Left forelimb (tissue), 1 donor: ENCODE measurements at regions not wholly inside any gene's neighbourhood (a gene's known extent, or its start where the extent isn't known, plus 50 kb on each side); places are given as distances from the start of the nearest gene placed in this dataset.

ENCODE experiments used
- DNase-seq: peaks from one replicate; pipeline ENCODE4 v3.0.0-alpha.2; 2018; ENCODE audit warnings: low spot score

DNA sequence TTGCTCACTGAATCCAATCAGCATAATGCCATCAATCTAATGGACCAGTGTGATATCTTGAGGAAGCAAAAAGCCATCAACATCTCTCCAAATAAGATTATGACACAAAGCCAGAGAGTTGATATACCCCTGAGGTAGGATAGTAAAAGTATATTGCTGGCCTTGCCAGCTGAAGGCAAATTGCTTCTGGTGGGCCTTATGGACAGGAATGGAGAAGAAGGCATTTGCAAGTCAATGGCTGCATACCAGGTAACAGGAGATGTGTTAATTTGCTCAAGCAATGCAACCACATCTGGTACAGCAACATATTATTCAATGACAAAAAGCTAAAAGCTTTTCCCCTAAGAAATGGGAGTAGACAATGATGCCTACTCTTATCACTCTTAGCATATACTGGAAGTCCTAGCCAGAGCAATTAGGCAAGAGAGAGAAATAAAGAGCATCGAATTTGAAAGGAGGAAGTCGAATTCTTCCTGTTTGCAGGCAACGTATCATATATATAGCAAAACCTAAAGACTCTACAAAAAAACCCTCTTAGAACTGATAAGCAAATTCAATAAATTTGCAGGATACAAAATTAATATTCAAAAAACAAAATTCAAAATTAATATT, 216.1 kb upstream of the RASA1 start:
- no peak for DNase-seq

DNA sequence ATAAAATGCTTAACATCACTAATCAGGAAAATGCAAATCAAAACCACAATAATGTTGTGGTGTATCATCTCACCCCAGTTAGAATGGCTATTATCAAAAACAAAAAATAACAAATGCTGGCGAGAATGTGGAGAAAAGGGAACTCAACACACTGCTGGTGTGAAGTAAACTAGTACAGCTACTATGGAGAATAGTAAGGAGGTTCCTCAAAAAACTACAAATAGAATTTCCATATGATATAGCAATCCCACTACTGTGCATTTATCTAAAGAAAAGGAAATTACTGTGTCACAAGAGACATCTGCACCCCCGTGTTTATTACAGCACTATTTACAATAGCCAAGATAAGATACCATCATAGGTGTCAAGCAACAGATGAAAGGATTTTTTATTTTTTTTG, 214.5 kb upstream of the RASA1 start:
- no peak for DNase-seq

DNA sequence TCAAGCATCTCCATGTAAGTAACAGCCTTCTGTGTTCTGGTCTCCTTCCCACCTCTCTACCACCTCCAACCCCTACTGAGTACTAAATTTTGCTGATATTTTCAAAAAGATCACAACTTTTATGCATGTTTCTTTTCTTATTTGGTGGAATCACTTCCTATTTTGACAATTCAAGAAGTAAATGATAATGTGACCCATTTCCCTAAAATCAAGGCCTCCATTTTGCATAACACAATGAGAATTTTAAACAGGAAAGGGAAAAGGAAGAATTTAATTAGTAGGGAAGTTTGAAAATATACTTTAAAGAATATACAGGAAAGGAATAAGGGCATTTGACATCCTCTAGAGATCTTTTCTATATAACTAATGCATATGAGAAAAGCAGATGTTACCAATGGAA, 212.9 kb upstream of the RASA1 start:
- no peak for DNase-seq

DNA sequence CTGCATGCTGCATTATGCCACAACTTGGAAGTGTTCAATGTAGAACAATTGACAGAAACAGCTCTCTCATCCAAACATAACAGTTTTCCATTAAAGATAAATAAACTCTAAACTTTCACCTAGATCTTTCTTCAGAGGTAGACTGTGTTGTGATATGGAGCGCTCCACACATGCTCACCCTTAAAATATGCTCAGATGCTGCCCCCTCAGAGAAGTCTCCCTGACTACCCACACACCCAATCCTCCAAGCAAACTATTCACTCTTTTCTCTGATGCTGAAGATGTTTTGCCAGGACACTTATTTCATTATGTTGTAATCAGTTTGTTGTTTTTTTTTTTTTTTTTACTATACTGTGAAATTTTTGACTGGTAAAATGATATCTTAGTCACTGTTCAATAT, 206.6 kb upstream of the RASA1 start:
- DNase-seq, result no peak

DNA sequence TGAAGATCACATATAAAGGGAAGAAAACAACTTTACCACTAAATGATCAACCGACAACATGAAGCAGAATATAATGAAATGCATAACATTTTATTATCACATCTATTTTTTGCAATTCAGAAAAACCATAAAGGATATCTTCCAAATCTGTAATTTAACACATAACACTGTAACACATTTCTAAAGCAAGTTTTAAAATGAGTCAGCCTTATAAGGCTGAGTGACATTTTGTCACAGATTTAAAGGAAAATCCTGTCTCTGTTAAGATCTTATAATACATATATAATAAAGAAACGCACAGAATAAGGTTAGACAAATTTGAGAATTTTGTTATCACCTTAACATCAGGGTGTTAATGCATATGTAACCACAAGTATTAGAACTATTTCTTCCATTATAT, 198.4 kb upstream of the RASA1 start:
- no peak for DNase-seq

DNA sequence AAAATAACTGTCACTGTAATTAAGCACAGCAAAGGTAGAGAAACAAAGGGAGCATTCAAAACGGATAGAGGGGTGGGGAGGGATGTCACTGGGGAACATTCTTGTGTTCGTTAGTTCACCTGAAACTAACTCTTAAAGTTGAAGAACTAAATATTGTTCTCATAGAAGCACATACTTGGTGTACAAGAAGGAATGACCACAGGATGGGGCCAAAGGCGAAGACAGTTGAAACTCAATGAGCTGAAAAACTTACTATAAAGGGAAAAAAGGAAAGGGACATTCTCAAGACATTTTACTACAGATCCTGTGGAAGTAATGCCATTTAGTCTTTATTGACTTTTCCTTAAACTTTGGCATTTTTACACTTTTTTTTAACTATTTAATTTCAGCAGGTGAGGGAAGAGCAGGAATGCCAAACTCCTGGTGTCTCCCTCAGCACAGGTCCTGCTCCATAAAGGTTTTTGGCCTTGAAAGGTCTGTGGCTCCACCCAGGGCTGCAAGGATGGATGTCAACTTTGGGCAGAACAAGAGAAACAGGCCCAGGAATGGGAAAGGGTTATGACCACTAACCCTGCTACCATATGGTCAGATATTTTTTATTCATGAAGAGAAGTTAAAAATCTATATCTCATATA, 197.6 kb upstream of the RASA1 start:
- no peak for DNase-seq

DNA sequence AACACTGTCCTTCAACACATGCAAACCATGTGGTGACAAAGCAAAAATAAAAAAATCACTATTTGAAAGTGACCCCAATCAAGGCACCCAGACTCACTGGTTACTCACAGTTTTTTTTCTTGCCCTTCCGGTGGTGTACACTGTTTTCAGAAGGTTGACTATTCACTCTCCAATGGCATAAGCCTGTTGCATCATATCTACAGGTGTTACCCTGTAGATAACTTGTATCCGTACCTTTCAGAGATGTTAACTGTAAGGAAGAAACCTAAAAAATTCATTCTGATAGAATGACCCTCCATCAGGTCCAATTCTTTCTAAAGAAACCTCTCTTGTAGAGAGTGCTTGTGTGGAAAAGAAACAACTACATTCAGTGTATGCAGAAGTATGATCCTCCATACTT, 193.6 kb upstream of the RASA1 start:
- DNase-seq, result no peak

DNA sequence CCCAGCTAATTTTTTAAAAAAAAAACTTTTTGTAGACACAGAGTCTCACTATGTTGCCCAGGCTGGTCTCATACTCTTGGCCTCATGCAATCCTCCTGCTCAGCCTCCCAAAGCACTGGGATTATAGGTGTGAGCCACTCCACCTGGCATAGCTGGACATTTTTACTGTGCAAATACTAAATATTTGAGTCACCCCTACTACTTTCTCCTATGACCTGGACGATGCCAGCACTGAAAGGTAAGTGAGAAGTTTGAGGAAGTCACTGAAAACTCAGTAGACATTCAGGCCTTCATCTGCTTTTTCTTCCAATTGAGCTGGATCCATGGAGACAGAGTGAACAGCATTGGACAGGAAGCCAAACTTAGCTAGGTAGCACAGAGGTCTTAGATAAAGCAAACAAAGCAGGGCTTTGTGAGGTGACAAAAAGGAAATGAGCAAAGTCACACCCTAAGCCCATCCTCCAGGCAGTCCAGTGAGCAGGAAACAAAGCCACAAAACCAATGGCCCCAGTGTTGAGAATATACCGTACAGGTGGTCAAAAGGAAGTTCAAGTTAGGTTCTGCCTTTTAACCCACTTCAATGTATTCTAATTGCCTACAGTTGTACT, 192.6 kb upstream of the RASA1 start:
- DNase-seq, result no peak

DNA sequence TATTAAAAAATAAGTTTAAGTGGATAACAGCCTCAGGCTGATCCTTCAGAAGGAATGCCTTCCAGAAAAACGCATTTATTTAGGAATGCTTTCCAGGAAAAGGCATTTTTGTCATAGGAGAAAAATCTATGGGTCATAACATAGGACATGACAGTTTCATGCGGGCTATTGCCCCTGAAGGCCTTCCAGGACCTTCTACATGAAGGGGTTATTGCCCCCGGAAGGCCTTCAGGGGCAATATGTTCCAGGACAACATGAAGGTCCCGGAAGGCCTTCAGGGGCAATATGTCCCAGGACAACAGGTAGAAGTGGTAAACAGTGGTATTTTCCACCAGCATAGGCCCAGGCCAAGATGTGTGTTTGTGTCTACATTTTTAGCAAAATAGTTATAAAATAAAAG, 191.3 kb upstream of the RASA1 start:
- no peak for DNase-seq

DNA sequence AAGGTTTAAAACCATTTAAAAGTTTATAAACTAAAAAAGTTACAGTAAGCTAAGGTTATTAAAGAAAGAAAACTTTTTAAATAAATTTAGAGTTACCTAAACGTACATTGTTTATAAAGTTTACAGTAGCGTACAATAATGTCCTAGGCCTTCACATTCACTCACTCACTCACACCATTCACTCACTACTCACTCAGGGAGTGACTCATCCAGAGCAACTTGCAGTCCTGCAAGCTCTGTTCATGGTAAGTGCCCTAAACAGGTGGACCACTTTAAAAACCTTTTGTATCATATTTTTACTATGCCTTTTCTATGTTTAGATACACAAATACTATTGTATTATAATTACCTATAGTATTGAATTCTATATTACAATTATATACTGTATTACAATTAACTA, 190.8 kb upstream of the RASA1 start:
- DNase-seq, result no peak

DNA sequence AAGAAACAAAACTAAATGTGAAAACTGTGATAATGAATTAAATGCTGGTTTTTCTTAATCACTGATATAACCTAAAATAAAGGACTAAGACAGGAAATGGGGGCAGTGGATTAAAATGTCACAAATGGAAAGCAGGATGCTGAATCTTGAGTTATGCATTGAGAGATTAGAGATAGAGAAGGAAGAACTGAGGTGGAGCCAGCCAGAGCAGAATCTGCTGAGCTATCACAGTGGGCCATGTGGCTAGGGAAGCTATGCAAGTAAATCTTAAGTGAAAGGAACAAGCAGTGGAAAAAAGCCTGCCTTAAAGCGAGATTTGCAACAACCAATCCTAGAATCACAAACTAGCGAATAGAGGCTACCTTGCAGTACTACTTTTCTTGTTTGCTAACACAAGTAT, 188.5 kb upstream of the RASA1 start:
- DNase-seq, result no peak

DNA sequence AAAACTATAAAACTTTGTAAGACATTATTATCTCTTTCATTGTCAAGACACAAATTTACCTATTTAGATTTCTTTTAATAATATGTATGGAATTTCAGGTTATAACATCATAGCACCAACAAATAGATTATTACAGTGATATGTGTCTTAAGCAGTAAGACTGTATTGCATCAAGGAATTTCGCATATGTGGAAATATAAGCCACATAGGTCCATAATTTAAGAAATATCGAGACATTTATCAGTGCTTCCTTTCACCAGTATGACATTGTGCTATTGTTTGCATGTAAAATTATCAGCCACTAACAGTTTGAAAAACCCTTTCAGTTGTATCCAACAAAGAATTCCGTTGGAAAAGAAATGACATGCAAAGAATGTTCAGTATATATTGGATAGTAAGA, 186.7 kb upstream of the RASA1 start:
- no peak for DNase-seq

DNA sequence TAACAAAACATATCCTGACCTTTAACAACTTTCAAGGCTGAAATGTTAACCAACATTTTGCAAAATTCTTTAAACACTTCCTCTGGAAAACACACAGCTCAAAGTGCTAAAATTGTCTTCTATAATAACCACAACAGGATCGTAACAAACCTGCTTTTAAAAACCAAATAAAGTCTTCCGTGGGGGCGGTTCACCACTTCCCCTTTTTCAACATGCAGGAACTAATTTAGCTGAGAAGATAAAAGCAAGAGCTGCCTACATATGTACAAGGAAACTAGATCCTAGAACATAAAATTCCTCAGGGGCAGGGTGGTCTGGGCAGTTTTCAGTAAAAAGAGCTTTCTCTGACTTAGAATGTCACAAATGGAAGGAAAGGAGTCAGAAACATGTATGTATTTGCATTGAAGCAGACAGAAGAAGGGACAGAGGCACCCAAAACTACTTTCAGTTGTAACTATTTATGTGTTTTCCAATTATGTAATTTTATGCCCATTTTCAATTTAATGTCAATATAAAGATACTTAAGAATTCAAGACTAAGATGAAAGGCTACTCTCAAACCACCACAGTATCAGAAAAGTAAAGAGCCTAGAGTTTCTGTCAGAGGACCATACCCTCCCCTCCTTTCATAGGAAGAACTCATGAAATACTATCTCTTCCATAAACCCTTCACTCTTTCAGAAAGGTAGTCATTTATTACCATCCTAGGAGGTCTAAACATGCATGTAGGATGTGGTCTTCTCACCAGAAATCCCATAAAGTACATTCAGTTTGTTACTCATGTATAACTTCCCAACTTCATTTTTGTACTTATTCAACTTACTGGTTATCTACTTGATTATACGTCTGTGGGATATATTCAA, 185.9 kb upstream of the RASA1 start:
- no peak for DNase-seq

DNA sequence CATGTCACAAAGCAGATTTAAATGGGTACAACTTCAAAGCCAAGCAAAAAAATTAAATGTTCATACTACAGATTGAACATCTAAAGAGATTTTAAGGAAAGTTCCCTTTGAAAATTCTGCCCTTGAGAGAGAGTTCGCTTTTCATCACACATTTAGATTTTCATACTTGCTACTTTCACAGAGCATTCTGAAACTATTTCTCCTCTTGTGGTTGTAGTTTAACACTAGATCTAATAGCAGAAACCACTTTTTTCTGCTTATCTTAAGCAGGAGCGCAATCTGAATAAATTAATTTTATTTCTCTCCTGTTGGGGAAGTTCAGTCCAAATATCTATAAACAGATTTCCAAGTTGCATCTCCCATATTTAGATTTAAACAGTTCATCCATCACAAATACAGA, 173.3 kb upstream of the RASA1 start:
- DNase-seq, result no peak

DNA sequence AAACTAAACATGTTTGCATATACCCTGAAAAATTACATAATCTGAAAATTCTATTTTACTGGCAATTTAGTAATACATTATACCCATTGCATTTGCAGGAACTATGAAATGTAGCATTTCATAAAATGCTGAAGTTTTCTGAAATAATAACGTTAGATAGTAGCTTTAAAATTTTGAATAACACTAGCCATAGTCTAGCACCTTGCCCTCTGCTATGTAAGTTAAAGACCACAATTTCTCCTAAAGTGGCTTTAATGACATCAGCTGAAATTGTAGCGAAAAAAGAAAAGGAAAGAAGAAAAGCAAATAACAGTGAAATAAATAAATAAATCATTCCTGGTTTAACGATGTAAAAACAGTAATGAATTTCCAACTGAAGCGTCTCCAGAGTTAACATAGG, 172.8 kb upstream of the RASA1 start:
- no peak for DNase-seq

DNA sequence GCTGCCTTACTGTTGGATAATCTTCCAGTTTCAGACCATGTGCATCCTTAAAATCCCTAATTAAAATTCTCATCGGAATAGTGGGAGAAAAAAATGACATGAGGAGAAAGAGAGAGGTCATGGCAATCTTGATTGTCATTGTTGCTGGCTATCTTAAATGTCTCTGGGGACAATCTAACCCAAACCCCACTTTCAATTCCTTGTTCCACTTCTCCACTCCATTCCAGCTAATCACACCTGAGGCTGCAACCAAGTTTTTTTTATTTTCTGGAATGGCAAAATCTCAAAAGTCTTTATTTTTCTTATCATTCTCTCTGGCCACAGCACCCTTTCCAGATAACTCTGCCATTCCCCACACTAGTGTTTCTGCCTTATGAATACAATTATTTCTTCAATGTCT, 171.9 kb upstream of the RASA1 start:
- no peak for DNase-seq

DNA sequence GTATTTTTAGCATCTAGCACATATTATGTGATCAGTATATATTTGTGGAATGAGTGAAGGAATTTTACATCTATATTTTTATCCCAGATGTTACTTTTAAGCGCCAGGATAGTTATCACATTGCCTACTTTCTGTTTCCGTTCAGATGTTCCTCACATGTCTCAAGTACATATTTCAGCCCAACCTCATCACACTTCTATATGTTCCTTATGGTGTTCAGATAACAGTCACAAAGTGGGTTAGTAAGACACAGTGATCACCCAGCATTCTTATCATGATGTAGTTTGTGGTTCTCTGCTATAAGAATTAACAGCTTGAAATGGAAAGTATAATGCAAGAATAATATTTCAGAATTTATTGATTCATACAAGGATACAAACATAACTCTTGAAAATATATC, 170.0 kb upstream of the RASA1 start:
- no peak for DNase-seq

DNA sequence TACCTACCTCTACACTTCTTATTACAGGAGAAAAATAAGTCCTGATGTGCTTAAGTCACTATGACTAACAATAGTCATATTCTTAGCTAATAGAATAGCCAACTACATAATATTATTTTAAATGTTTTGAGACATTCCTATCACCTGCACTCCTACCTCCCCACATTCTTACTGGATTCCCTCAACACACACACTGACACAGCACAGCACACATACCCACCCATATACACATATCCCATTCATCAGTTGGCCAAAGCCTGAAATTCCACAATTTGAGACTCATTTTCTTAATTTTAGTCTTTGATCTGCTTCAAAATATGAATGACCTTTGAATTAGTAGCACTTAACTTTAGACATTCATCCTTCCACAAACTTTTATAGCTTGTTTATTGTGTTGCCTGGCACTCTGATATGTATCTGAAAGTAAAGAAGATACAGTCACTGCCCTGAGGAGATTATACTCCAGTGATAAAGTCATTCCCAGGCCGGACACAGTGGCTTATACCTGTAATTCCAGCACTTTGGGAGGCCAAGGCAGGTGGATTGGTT, 168.3 kb upstream of the RASA1 start:
- no peak for DNase-seq

DNA sequence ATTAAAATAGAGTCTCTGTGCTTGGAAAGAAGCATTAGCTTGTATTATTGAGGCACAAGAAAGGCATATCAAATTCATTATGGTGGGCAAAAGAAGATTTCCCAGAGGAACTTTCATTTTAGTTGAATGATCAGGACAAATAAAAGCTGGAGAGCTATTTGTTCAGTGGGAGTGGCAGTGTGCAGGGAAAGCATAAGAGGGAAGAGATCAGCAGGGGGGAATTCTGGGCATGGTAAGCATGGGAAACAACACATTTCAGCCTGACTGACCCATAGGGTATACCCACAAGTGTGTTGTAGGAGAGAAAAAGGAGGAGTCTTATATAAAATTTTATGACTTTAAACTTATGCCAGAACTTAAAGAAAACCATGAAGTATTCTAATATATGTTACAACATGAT, 167.7 kb upstream of the RASA1 start:
- DNase-seq, result no peak

DNA sequence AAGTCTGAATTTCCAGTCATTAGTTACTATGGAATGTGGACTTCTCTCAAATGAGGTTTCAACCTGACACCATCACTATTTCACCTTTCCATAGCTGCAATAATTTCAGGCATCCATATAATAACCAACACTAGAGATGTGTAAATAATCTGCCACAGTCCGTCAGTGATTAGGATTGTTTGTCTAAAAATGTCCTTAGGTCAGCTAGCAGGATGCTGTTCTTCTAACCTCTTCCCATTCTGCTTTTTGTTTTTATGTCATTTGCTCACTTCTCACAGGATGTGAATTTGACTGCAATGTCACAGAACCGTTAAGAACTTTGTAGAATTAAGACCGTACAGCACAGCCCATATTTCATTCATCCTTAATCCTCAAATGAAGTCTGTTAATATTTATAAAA, 166.4 kb upstream of the RASA1 start:
- DNase-seq, result no peak

DNA sequence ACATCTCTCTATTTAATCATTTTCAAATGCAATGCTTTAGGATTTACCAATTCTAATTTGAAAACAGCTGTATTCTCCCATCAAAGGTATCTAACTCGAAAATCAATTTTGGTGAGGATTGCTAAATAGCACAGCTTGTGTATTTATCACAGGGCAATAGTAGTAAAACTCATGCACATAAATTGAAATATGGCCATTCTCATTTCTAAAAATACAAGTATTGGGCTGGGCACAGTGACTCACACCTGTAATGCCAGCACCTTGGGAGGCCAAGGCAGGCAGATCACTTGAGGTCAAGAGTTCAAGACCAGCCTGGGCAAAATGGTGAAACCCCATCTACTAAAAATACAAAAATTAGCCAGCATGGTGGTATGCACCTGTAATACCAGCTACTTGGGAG, 164.8 kb upstream of the RASA1 start:
- no peak for DNase-seq

DNA sequence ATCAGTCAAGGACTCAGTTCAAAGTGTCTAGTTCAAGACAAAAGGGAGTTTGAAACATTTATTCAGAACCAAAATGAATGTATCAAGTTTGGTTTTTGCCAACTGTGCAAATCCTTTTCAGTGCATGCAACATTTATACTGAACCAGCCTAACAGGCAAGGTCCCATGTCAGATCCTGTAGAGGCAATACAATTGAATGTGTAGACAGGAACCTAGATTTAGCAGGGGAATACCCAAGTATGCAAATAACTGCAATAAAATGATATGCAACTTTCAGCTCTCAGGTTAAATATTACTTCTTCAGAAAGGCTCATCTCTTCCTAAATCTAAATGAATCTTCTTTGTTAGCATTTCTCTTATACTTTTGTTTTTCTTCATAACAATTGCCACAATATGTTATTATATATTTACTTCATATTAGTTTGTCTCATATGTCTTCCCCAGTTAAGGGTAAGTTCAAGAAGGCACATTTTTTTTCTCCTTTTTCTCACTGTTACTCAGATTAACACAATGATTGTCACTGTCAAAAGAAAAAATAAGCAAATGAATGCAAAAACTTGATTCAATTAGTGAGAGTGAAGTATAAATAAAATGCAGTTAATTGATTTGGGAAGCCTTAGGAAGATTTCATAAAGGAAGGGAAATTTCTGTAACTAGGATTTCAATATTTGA, 163.9 kb upstream of the RASA1 start:
- DNase-seq, result no peak
